ENCODE measurements at regions not wholly inside any gene's neighbourhood (a gene's known extent, or its start where the extent isn't known, plus 50 kb on each side); places are given as distances from the start of the nearest gene placed in this dataset.

DNA sequence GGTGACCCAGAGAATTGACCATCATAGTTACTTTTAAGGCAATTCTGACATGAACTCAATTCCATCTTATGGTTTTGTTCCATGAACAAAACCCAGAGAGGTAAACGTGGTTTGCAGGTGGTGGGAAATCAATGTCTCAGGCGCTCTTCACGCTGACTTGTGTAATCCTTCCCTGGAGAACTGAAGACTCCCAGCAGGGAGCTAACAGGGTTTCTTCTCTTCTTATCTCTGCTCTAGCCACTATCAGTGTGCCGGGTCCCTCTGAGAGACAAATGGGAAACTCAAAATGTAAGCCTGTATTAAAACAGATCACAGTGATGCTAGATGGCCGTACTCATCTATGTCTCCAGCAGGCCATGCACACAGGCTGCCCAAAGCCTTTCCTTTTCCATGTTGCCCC lies 57.6 kb upstream of the ARGLU1 start:
- no peak for DNase-seq

- no peak for DNase-seq
These were observed 56.0 kb upstream of the ARGLU1 start for GRCh38 chr13:106623799-106624460.

GRCh38 chr13:106621833-106622232 lies 53.9 kb upstream of the ARGLU1 start:
- no peak for DNase-seq

- peak; percentile 66 for DNase-seq
These were observed 52.0 kb upstream of the ARGLU1 start for GRCh38 chr13:106619688-106620555.

All from fibroblast of skin of right quadriceps (primary cell).